BE2C (cell line): ENCODE measurements at regions not wholly inside any gene's neighbourhood (a gene's known extent, or its start where the extent isn't known, plus 50 kb on each side); places are given as distances from the start of the nearest gene placed in this dataset.
"Not testable (repeated sequence)": the region's sequence is repeated elsewhere in the genome, so short reads cannot be mapped to it uniquely, and the experiment has no call there.

Source experiments
- DNase-seq: peaks from one replicate; pipeline ENCODE4 v3.0.0-alpha.2; 2020
- H3K27me3 ChIP-seq: fragments of 250-450 bp; sonication (Bioruptor Pico); 2 replicates; pipeline ENCODE4 v1.5.1; 2020; ENCODE audit warnings: mild to moderate bottlenecking
- H3K36me3 ChIP-seq: fragments of 250-450 bp; sonication (Bioruptor Pico); 2 replicates; pipeline ENCODE4 v1.5.1; 2020; ENCODE audit warnings: mild to moderate bottlenecking
- H3K4me1 ChIP-seq: fragments of 250-450 bp; sonication (Bioruptor Pico); 2 replicates; pipeline ENCODE4 v1.5.1; 2020
- H3K4me3 ChIP-seq: 2 replicates; pipeline ENCODE4 v1.5.1; 2011; ENCODE audit warnings: low read depth, low read length
- H3K9me3 ChIP-seq: fragments of 250-450 bp; sonication (Bioruptor Pico); 2 replicates; pipeline ENCODE4 v1.5.1; 2020
- TF ChIP-seq, protein P1 (sequence below): IDR thresholded peaks from 2 replicates; pipeline ENCODE4 v1.5.1; 2012; ENCODE audit warnings: mild to moderate bottlenecking, low read depth, low read length

DNA sequence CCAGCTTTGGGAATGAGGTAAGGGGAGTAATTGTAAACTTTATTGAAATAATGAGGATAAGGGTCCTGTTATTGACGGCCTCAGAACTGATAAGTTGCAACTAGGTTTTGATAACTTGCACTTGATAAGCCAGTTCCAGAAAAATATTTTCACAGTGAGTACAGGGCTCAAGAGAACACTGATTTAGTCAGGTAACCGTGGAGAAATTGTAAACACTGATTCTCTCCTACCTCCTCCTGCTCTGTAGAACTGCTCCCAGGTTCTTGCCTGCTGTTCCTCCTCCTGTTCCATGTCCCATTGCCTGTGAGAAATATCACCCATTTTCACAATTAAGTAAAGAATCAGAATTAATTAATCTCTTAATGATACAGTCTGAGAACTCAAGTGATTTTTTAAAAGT is 55.0 kb upstream of the CXXC4 start:
- no peak for DNase-seq
- H3K27me3 ChIP-seq, result no peaks in the 10 kb centered on the region
- TF ChIP-seq, protein P1, sequence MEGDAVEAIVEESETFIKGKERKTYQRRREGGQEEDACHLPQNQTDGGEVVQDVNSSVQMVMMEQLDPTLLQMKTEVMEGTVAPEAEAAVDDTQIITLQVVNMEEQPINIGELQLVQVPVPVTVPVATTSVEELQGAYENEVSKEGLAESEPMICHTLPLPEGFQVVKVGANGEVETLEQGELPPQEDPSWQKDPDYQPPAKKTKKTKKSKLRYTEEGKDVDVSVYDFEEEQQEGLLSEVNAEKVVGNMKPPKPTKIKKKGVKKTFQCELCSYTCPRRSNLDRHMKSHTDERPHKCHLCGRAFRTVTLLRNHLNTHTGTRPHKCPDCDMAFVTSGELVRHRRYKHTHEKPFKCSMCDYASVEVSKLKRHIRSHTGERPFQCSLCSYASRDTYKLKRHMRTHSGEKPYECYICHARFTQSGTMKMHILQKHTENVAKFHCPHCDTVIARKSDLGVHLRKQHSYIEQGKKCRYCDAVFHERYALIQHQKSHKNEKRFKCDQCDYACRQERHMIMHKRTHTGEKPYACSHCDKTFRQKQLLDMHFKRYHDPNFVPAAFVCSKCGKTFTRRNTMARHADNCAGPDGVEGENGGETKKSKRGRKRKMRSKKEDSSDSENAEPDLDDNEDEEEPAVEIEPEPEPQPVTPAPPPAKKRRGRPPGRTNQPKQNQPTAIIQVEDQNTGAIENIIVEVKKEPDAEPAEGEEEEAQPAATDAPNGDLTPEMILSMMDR, result no peak

DNA sequence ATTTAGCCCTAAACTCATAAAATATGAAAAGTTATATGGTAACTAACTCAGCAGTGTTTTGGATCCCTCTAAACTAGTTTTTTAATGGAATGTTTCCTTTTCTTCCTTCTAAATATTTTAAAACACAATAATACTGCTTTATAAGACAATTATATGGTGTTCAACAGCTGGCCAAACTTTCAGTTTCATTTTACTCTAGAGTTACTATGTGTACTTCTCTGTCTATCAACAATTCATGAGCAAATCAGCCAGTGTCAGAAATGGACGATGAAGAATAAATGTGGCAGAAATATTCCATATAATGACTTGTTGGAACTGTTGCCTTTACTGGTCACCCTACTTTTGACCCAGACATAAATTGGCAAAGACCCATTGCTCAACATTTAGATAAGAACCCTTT is 64.8 kb upstream of the CXXC4 start:
- H3K4me1 ChIP-seq, result peaks cover 3% of the 10 kb centered on the region; the same call in 1 of the 2 replicates
- no peaks in the 10 kb centered on the region for H3K9me3 ChIP-seq
- DNase-seq, result no peak
- H3K4me3 ChIP-seq, result no peak overlapping the region
- no peaks in the 10 kb centered on the region for H3K27me3 ChIP-seq
- no peaks in the 10 kb centered on the region for H3K36me3 ChIP-seq
- TF ChIP-seq, protein P1, result no peak

More for the DNA sequence above, 55.0 kb upstream of the CXXC4 start:
- H3K4me3 ChIP-seq, result no peak overlapping the region
- H3K4me1 ChIP-seq, result no peaks in the 10 kb centered on the region
- H3K9me3 ChIP-seq, result no peaks in the 10 kb centered on the region
- H3K36me3 ChIP-seq, result no peaks in the 10 kb centered on the region

DNA sequence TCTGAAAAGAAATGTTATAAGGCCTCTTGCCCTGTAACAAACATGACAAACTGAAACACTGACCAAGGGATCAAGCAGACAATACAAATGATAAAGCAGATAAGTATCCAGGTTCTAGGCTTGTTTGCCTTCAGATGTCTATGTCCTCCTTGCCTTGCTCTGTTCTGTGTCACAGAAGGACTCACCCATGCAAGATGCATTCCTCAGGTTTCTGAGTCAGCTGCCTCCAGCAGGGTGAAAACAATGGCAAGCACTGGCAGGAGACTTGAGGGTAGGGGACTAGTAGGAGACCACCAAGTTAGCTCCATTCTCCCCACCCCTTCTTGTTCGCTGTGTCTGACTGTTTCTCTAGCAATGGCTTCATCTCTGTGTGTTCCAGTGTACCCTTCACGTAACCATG is 76.6 kb upstream of the CXXC4 start:
- Histone ChIP-seq H3K4me3 (no peak overlapping the region), H3K27me3 (no peaks in the 10 kb centered on the region), H3K9me3 (no peaks in the 10 kb centered on the region; the same call in 1 of the 2 replicates), H3K4me1 (no peaks in the 10 kb centered on the region), H3K36me3 (no peaks in the 10 kb centered on the region)
- no peak for DNase-seq
- TF ChIP-seq, protein P1, result no peak

DNA sequence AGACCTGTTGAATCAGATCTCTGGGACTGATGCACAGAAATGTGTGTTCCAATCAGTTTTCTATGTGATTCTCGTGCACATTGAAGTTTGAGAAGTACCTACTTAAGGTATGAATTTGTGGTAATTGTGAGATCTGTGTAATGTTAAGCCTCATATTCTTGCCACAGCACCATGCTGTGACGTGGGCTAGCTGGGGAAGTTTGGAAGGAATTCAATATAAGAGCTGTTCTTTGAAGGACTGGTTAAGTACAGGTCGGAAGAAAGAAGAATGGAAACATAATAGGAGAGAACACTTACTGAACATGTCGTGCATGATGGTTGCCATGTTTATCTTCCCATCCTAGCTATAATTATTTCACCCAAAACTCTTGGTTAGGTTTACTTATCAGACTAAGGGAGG is 79.7 kb upstream of the CXXC4 start:
- no peak overlapping the region for H3K4me3 ChIP-seq
- no peaks in the 10 kb centered on the region; the same call in 1 of the 2 replicates for H3K9me3 ChIP-seq
- H3K36me3 ChIP-seq, result no peaks in the 10 kb centered on the region
- H3K4me1 ChIP-seq, result no peaks in the 10 kb centered on the region
- TF ChIP-seq, protein P1, result no peak
- H3K27me3 ChIP-seq, result no peaks in the 10 kb centered on the region
- DNase-seq, result no peak

DNA sequence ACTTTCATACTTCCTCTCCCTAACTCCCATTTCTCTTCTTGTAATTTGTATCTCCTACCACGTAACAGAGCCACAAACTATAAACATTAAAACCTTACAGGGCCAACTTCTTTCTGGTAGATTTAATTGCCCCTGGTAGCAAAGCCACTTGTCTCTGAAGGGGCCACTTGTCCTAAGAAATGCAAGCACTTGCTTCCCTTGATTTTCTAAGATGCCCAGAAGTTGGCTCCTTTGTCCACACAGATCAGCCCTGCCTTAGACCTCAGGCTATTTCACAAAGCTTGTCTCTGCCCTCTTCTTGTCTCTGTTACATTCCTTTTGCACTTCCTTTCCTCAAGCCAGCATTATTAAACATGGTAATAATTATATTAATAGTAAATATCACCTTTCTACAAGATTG is 80.6 kb upstream of the CXXC4 start:
- Histone ChIP-seq H3K36me3 (no peaks in the 10 kb centered on the region), H3K27me3 (no peaks in the 10 kb centered on the region), H3K4me3 (no peak overlapping the region), H3K4me1 (no peaks in the 10 kb centered on the region), H3K9me3 (no peaks in the 10 kb centered on the region)
- TF ChIP-seq, protein P1, result no peak
- no peak for DNase-seq

DNA sequence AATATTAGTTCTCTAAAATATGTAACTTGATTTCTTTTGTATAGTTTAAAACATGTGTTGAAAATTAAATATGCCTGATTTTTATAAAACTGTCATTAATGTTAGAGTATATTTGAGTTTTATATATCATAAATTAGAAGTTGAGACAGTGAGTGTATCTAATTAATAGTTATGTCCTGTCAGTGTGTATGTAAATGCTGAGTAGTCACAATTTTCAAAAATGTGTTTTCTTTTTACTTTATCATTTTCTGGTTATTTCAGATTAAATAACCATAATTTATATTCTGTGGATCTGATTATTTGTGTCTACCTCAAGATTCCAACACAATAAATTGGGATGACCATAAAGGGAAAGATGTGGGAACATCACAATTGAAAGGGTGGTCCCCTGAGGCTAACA is 82.7 kb upstream of the CXXC4 start:
- Histone ChIP-seq H3K36me3 (no peaks in the 10 kb centered on the region), H3K9me3 (no peaks in the 10 kb centered on the region; the same call in 1 of the 2 replicates), H3K4me1 (no peaks in the 10 kb centered on the region), H3K27me3 (no peaks in the 10 kb centered on the region), H3K4me3 (no peak overlapping the region)
- DNase-seq, result no peak
- TF ChIP-seq, protein P1, result no peak

DNA sequence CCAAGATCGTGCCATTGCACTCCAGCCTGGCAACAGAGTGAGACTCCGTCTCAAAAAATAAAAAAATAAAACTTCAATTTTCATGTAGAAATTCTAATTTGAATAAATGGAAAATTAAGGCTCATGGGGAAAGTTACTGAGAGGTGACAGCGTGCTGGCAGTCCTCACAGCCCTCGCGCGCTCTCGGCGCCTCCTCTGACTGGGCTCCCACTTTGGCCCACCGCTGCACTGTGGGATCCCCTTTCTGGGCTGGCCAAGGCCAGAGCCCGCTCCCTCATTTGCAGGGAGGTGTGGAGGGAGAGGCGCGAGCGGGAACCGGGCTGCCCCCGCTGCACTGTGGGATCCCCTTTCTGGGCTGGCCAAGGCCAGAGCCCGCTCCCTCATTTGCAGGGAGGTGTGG is 86.8 kb upstream of the CXXC4 start:
- not testable (repeated sequence) for DNase-seq, H3K4me1 ChIP-seq, H3K4me3 ChIP-seq, H3K9me3 ChIP-seq, H3K36me3 ChIP-seq, H3K27me3 ChIP-seq

DNA sequence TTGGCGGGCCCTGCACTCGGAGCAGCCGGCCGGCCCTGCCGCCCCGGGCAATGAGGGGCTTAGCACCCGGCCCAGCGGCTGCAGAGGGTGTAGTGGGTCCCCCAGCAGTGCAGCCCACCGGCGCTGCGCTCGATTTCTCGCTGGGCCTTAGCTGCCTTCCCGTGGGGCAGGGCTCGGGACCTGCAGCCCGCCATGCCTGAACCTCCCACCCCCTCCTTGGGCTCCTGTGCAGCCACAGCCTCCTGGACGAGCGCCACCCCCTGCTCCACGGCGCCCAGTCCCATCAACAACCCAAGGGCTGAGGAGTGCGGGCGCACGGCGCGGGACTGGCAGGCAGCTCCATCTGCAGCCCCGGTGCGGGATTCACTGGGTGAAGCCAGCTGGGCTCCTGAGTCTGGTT is 87.4 kb upstream of the CXXC4 start:
- H3K9me3 ChIP-seq, H3K4me1 ChIP-seq, H3K36me3 ChIP-seq, H3K4me3 ChIP-seq, DNase-seq, H3K27me3 ChIP-seq: not testable (repeated sequence)
